Keratinocyte (primary cell): ENCODE measurements at regions not wholly inside any gene's neighbourhood (a gene's known extent, or its start where the extent isn't known, plus 50 kb on each side); places are given as distances from the start of the nearest gene placed in this dataset.

Source experiments
- DNase-seq: peaks from one replicate; pipeline ENCODE4 v3.0.0-alpha.2; 2011; ENCODE audit warnings: low read depth, missing footprints, low spot score
- FAIRE-seq: peaks from 2 replicates; lab custom pipeline; 2011; peaks lifted over from hg19 to GRCh38; lab: Jason Lieb, UNC
- H2AFZ ChIP-seq: 2 replicates; pipeline ENCODE4 v1.6.0; 2012; ENCODE audit warnings: low read length, control low read depth, inconsistent platforms; ENCODE audit not compliant: control insufficient read depth
- H3K27ac ChIP-seq: 2 replicates; pipeline ENCODE4 v1.5.1; 2011; ENCODE audit warnings: low read length; ENCODE audit not compliant: control insufficient read depth, insufficient read depth
- H3K27me3 ChIP-seq: 3 replicates; pipeline ENCODE4 v1.6.0; 2011; ENCODE audit warnings: low read length; ENCODE audit not compliant: control insufficient read depth, insufficient read depth; ENCODE audit errors: extremely low read depth
- H3K36me3 ChIP-seq, 2 experiments: 2 replicates in 1 of 2; 3 replicates in 1 of 2; pipeline ENCODE4 v1.5.1; 2011; ENCODE audit warnings: low read length in 2 of 2, mild to moderate bottlenecking in 1 of 2; ENCODE audit not compliant: control insufficient read depth in 2 of 2, insufficient read depth in 2 of 2; ENCODE audit errors: extremely low read depth in 1 of 2
- H3K4me1 ChIP-seq: 3 replicates; pipeline ENCODE4 v1.5.1; 2011; ENCODE audit warnings: low read length; ENCODE audit not compliant: control insufficient read depth, insufficient read depth; ENCODE audit errors: extremely low read depth
- H3K4me2 ChIP-seq: 3 replicates; pipeline ENCODE4 v1.6.0; 2011; ENCODE audit warnings: low read depth, low read length; ENCODE audit not compliant: control insufficient read depth, insufficient read depth; ENCODE audit errors: extremely low read depth
- H3K4me3 ChIP-seq, 3 experiments: fragments of 200-600 bp in 1 of 3; sonication (generic) in 1 of 3; 2 replicates in 2 of 3; 3 replicates in 1 of 3; pipeline ENCODE4 v1.5.1; 2011 to 2016; ENCODE audit warnings: low read length in 3 of 3, mild to moderate bottlenecking in 3 of 3, control low read depth in 2 of 3, inconsistent platforms in 1 of 3, low read depth in 1 of 3, mixed read lengths in 1 of 3, mixed run types in 1 of 3, moderate library complexity in 1 of 3; ENCODE audit not compliant: control insufficient read depth in 2 of 3, insufficient read depth in 2 of 3; ENCODE audit errors: extremely low read depth in 1 of 3
- H3K79me2 ChIP-seq: 2 replicates; pipeline ENCODE4 v1.6.0; 2012; ENCODE audit warnings: low read length; ENCODE audit not compliant: control insufficient read depth, insufficient read depth
- H3K9ac ChIP-seq: 3 replicates; pipeline ENCODE4 v1.6.0; 2011; ENCODE audit warnings: low read length; ENCODE audit not compliant: control insufficient read depth, insufficient read depth; ENCODE audit errors: extremely low read depth
- H3K9me1 ChIP-seq: 3 replicates; pipeline ENCODE4 v1.6.0; 2011; ENCODE audit warnings: low read length; ENCODE audit not compliant: control insufficient read depth, insufficient read depth; ENCODE audit errors: extremely low read depth
- H3K9me3 ChIP-seq: 2 replicates; pipeline ENCODE4 v1.5.1; 2012; ENCODE audit warnings: low read depth, low read length; ENCODE audit not compliant: control insufficient read depth
- H4K20me1 ChIP-seq: 3 replicates; pipeline ENCODE4 v1.6.0; 2011; ENCODE audit warnings: low read length; ENCODE audit not compliant: control insufficient read depth, insufficient read depth; ENCODE audit errors: extremely low read depth
- EZH2 ChIP-seq: IDR thresholded peaks from one replicate; pipeline ENCODE4 v1.6.1; 2012; ENCODE audit warnings: inconsistent platforms, mild to moderate bottlenecking, low read length, moderate library complexity
- dilution Hi-C: fragments of 300-500 bp; cut with MboI; formaldehyde crosslinking; loops from one replicate; pipeline ENCODE4 v1.7.0; 2020; ENCODE audit warnings: low sequenced_read_pairs; ENCODE audit not compliant: extremely low pct_ligation_motif_present
- TF ChIP-seq, protein P1 (sequence below), 3 experiments: IDR thresholded peaks in 1 of 3; conservative IDR thresholded peaks in 1 of 3; optimal IDR thresholded peaks in 1 of 3; 2 replicates in 2 of 3; 3 replicates in 1 of 3; pipeline versions ENCODE3 to v1.5.1; 2011; ENCODE audit warnings: low read length in 3 of 3, mild to moderate bottlenecking in 3 of 3, moderate library complexity in 2 of 3, control low read depth in 1 of 3, inconsistent platforms in 1 of 3; ENCODE audit not compliant: insufficient read depth in 2 of 3; ENCODE audit errors: extremely low read depth in 1 of 3

DNA sequence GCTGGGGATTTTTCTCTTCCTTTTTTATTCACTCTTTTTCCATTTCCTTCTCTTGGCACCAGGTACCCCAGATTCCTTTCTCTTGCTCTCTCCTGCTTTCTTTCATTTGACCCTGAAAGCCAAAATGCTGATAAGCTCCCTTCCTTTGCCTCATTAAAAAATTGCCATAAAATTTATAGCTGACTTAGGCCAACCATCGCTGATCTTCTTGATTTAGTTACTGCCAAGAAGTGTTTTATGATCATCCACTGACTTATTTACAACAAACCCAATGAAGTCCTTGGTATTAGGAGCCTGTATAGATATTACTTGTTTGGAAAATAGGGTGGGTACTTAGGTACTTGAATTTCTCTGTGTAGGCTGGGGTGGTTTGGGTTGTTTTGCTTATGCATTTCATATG is 173.2 kb upstream of the PHYHIPL start:
- Histone ChIP-seq H2AFZ (no peak overlapping the region), H3K9ac (no peak overlapping the region), H3K4me2 (no peak overlapping the region), H3K36me3 (no peaks in the 10 kb centered on the region), H3K9me3 (no peaks in the 10 kb centered on the region), H3K4me1 (no peaks in the 10 kb centered on the region), H3K9me1 (no peaks in the 10 kb centered on the region), H3K27me3 (no peaks in the 10 kb centered on the region), H3K79me2 (no peaks in the 10 kb centered on the region), H4K20me1 (no peaks in the 10 kb centered on the region), H3K27ac (no peak overlapping the region), H3K4me3 (no peak overlapping the region)
- FAIRE-seq (no peak), DNase-seq (no peak)
- dilution Hi-C loops, result no loop called here
- no peak for TF ChIP-seq EZH2
- TF ChIP-seq, protein P1, sequence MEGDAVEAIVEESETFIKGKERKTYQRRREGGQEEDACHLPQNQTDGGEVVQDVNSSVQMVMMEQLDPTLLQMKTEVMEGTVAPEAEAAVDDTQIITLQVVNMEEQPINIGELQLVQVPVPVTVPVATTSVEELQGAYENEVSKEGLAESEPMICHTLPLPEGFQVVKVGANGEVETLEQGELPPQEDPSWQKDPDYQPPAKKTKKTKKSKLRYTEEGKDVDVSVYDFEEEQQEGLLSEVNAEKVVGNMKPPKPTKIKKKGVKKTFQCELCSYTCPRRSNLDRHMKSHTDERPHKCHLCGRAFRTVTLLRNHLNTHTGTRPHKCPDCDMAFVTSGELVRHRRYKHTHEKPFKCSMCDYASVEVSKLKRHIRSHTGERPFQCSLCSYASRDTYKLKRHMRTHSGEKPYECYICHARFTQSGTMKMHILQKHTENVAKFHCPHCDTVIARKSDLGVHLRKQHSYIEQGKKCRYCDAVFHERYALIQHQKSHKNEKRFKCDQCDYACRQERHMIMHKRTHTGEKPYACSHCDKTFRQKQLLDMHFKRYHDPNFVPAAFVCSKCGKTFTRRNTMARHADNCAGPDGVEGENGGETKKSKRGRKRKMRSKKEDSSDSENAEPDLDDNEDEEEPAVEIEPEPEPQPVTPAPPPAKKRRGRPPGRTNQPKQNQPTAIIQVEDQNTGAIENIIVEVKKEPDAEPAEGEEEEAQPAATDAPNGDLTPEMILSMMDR (optimal IDR thresholded peaks at IDR 0.05 in 1 of 3, IDR thresholded peaks at IDR 0.05 in 1 of 3, conservative IDR thresholded peaks at IDR 0.05 in 1 of 3; ENCODE audit: extremely low read depth in 1 of 3, insufficient read depth in 2 of 3, low read length in 3 of 3), result no peak

DNA sequence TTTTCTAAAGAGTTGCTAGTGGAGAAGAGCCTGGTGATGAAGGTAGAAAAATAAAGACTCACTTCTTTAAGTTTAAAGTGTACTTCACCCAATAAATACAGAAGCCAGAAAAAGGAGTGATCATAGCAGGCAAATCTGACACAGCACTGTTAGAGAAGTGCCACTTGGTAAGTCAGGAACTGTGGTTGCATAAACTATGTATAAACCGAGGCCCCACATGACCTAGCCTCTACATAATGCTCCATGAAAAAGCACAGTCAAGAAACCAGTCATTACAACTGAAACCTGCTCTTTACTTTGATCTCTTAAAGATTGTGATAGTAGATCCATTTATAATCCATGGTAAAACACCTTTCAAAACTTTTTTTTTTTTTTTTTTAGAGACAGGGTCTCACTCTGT is 172.1 kb upstream of the PHYHIPL start:
- Histone ChIP-seq H3K9ac (no peak overlapping the region), H3K9me3 (no peaks in the 10 kb centered on the region), H3K27ac (no peak overlapping the region), H3K4me2 (no peak overlapping the region), H3K9me1 (no peaks in the 10 kb centered on the region), H3K36me3 (no peaks in the 10 kb centered on the region), H3K79me2 (no peaks in the 10 kb centered on the region), H4K20me1 (no peaks in the 10 kb centered on the region), H3K27me3 (no peaks in the 10 kb centered on the region), H3K4me1 (no peaks in the 10 kb centered on the region), H2AFZ (no peak overlapping the region), H3K4me3 (no peak overlapping the region)
- dilution Hi-C loops, result no loop called here
- TF ChIP-seq, protein P1 (optimal IDR thresholded peaks at IDR 0.05 in 1 of 3, IDR thresholded peaks at IDR 0.05 in 1 of 3, conservative IDR thresholded peaks at IDR 0.05 in 1 of 3; ENCODE audit: extremely low read depth in 1 of 3, insufficient read depth in 2 of 3, low read length in 3 of 3), result no peak
- TF ChIP-seq EZH2, result no peak
- FAIRE-seq (no peak), DNase-seq (no peak)
